ENCODE measurements at regions not wholly inside any gene's neighbourhood (a gene's known extent, or its start where the extent isn't known, plus 50 kb on each side); places are given as distances from the start of the nearest gene placed in this dataset.

DNA sequence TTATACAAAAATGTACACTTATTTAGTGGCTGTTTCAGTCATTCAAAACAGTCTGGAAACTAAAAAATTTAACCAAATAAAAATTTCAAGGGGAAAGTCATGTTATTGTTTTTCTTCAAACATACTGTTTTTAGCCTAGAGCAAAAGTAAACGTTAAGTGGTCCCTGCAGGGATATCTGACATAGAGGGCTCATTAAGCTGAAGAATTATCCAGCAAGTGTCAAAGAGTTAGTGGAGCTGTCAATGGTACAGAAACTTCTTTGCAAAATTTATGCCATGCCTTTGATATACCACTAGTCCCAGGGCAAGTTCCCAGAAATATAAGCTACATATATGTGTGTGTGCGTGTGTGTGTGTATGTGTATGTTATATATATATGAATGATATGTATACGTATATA is 894.2 kb downstream of the KCNJ2 start:
- TF ChIP-seq, protein P1, sequence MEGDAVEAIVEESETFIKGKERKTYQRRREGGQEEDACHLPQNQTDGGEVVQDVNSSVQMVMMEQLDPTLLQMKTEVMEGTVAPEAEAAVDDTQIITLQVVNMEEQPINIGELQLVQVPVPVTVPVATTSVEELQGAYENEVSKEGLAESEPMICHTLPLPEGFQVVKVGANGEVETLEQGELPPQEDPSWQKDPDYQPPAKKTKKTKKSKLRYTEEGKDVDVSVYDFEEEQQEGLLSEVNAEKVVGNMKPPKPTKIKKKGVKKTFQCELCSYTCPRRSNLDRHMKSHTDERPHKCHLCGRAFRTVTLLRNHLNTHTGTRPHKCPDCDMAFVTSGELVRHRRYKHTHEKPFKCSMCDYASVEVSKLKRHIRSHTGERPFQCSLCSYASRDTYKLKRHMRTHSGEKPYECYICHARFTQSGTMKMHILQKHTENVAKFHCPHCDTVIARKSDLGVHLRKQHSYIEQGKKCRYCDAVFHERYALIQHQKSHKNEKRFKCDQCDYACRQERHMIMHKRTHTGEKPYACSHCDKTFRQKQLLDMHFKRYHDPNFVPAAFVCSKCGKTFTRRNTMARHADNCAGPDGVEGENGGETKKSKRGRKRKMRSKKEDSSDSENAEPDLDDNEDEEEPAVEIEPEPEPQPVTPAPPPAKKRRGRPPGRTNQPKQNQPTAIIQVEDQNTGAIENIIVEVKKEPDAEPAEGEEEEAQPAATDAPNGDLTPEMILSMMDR (IDR thresholded peaks at IDR 0.05): no peak
- TF ChIP-seq SMAD4 (CRISPR knock-in tag; IDR thresholded peaks at IDR 0.05) (no peak), HMGA2 (CRISPR knock-in tag; IDR thresholded peaks at IDR 0.05) (no peak), GTF2I (CRISPR knock-in tag; conservative IDR thresholded peaks at IDR 0.05) (no peak), ELF4 (CRISPR knock-in tag; IDR thresholded peaks at IDR 0.05; ENCODE audit: low read depth) (no peak), NFYB (CRISPR knock-in tag; conservative IDR thresholded peaks at IDR 0.05; ENCODE audit: low read depth) (no peak), CBFB (CRISPR knock-in tag; IDR thresholded peaks at IDR 0.05; ENCODE audit: low read depth) (no peak), ETV6 (CRISPR knock-in tag; IDR thresholded peaks at IDR 0.05) (no peak)
- TF ChIP-seq, protein P2, sequence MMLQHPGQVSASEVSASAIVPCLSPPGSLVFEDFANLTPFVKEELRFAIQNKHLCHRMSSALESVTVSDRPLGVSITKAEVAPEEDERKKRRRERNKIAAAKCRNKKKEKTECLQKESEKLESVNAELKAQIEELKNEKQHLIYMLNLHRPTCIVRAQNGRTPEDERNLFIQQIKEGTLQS (CRISPR knock-in tag; conservative IDR thresholded peaks at IDR 0.05): no peak
- TF ChIP-seq, protein P3, sequence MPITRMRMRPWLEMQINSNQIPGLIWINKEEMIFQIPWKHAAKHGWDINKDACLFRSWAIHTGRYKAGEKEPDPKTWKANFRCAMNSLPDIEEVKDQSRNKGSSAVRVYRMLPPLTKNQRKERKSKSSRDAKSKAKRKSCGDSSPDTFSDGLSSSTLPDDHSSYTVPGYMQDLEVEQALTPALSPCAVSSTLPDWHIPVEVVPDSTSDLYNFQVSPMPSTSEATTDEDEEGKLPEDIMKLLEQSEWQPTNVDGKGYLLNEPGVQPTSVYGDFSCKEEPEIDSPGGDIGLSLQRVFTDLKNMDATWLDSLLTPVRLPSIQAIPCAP (CRISPR knock-in tag; IDR thresholded peaks at IDR 0.05): no peak
- TF ChIP-seq, protein P4, sequence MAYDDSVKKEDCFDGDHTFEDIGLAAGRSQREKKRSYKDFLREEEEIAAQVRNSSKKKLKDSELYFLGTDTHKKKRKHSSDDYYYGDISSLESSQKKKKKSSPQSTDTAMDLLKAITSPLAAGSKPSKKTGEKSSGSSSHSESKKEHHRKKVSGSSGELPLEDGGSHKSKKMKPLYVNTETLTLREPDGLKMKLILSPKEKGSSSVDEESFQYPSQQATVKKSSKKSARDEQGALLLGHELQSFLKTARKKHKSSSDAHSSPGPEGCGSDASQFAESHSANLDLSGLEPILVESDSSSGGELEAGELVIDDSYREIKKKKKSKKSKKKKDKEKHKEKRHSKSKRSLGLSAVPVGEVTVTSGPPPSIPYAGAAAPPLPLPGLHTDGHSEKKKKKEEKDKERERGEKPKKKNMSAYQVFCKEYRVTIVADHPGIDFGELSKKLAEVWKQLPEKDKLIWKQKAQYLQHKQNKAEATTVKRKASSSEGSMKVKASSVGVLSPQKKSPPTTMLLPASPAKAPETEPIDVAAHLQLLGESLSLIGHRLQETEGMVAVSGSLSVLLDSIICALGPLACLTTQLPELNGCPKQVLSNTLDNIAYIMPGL (CRISPR knock-in tag; IDR thresholded peaks at IDR 0.05): no peak
